HCT116 (cell line): ENCODE measurements at regions not wholly inside any gene's neighbourhood (a gene's known extent, or its start where the extent isn't known, plus 50 kb on each side); places are given as distances from the start of the nearest gene placed in this dataset.

Experiments
- ATAC-seq: fragments of 200-7000 bp; cut with Tn5 transposase; 2 replicates; pipeline ENCODE4 v1.9.1; 2020; ENCODE audit warnings: mild to moderate bottlenecking, moderate library complexity
- BruUV-seq: library from RNA; stranded (reverse); fragments of 400-500 nt; replicated peaks from 2 replicates; lab custom pipeline; 2021; lab: Mats Ljungman, UMichigan
- CTCF ChIA-PET: fragments of 300-600 bp; sonication (Branson Sonifier 250); formaldehyde crosslinking; loops from one replicate; lab custom pipeline; 2021; ENCODE audit warnings: antibody characterized with exemption; lab: Charles Lee
- POLR2A ChIA-PET: fragments of 300-600, 350-600 bp; sonication (Branson Sonifier 250); formaldehyde crosslinking; loops from one replicate; lab custom pipeline; 2021; ENCODE audit warnings: antibody characterized with exemption; lab: Charles Lee
- RAD21 ChIA-PET, 2 experiments: fragments of 300-600 bp; sonication (Branson Sonifier 250); formaldehyde crosslinking; loops; one replicate each; lab custom pipeline; 2023; ENCODE audit warnings: low total read pairs in 2 of 2; ENCODE audit not compliant: uncharacterized antibody in 2 of 2, unreplicated experiment in 2 of 2, low non-redundant PET in 1 of 2; lab: Charles Lee
- DNase-seq: peaks from one replicate; pipeline ENCODE4 v3.0.0-alpha.2; 2010; ENCODE audit warnings: low read depth, low spot score
- H2AFZ ChIP-seq: fragments of 200-600 bp; shearing (Covaris generic), sonication (generic); 2 replicates; pipeline ENCODE4 v1.6.1; 2017; ENCODE audit warnings: low read depth, mixed run types, mixed read lengths, antibody characterized with exemption, low read length; ENCODE audit not compliant: poor library complexity, severe bottlenecking
- H3K27ac ChIP-seq: 2 replicates; pipeline ENCODE4 v1.5.1; 2012; ENCODE audit warnings: low read depth, low read length
- H3K27me3 ChIP-seq: fragments of 200-600 bp; sonication (generic); 2 replicates; pipeline ENCODE4 v1.6.1; 2016; ENCODE audit warnings: mixed run types, low read length, mixed read lengths; ENCODE audit not compliant: insufficient read depth
- H3K36me3 ChIP-seq, 2 experiments: fragments of 200-500 bp in 1 of 2; fragments of 200-600 bp in 1 of 2; sonication (Bioruptor generic) in 1 of 2; sonication (generic) in 1 of 2; 2 replicates each; pipeline versions ENCODE4 v1.5.1 to v1.6.1; 2014 to 2016; ENCODE audit warnings: low read length in 2 of 2, inconsistent platforms in 1 of 2, mixed read lengths in 1 of 2, mixed run types in 1 of 2; ENCODE audit not compliant: insufficient read depth in 2 of 2, control insufficient read depth in 1 of 2
- H3K4me1 ChIP-seq, 2 experiments: fragments of 200-600 bp in 1 of 2; sonication (generic) in 1 of 2; 2 replicates each; pipeline versions ENCODE4 v1.5.1 to v1.6.1; 2012 to 2017; ENCODE audit warnings: low read length in 2 of 2, inconsistent platforms in 1 of 2, mild to moderate bottlenecking in 1 of 2, mixed read lengths in 1 of 2, mixed run types in 1 of 2, moderate library complexity in 1 of 2; ENCODE audit not compliant: insufficient read depth in 2 of 2, control insufficient read depth in 1 of 2
- H3K4me2 ChIP-seq: fragments of 200-600 bp; sonication (generic); 2 replicates; pipeline ENCODE4 v1.6.1; 2017; ENCODE audit warnings: mixed run types, low read length, mixed read lengths
- H3K4me3 ChIP-seq, 2 experiments: fragments of 200-600 bp in 1 of 2; sonication (generic) in 1 of 2; replicated peaks in 1 of 2; 2 replicates each; pipeline ENCODE4 v1.5.1; 2011 to 2016; ENCODE audit warnings: low read length in 2 of 2, control low read depth in 1 of 2, low read depth in 1 of 2, mild to moderate bottlenecking in 1 of 2, mixed read lengths in 1 of 2, mixed run types in 1 of 2
- H3K79me2 ChIP-seq: fragments of 200-600 bp; sonication (generic); 2 replicates; pipeline ENCODE4 v1.6.1; 2017; ENCODE audit warnings: mild to moderate bottlenecking, mixed run types, low read length, moderate library complexity, mixed read lengths; ENCODE audit not compliant: insufficient read depth
- H3K9ac ChIP-seq: fragments of 200-600 bp; sonication (generic); 2 replicates; pipeline ENCODE4 v1.6.1; 2016; ENCODE audit warnings: low read length, mixed read lengths
- H3K9me2 ChIP-seq: fragments of 200-600 bp; sonication (generic), shearing (Covaris generic); 2 replicates; pipeline ENCODE4 v1.6.1; 2017; ENCODE audit warnings: mixed run types, mild to moderate bottlenecking, moderate library complexity; ENCODE audit not compliant: insufficient read depth
- H3K9me3 ChIP-seq, 2 experiments: fragments of 200-500 bp in 1 of 2; fragments of 200-600 bp in 1 of 2; sonication (Bioruptor generic) in 1 of 2; sonication (generic) in 1 of 2; 2 replicates each; pipeline ENCODE4 v1.6.1; 2014 to 2017; ENCODE audit warnings: low read length in 2 of 2, mixed read lengths in 2 of 2, inconsistent platforms in 1 of 2, low read depth in 1 of 2, mild to moderate bottlenecking in 1 of 2, mixed run types in 1 of 2, moderate library complexity in 1 of 2; ENCODE audit not compliant: control insufficient read depth in 1 of 2, insufficient read depth in 1 of 2
- H4K20me1 ChIP-seq: fragments of 200-600 bp; sonication (generic), shearing (Covaris generic); 2 replicates; pipeline ENCODE4 v1.6.1; 2017; ENCODE audit warnings: mixed run types, mild to moderate bottlenecking, moderate library complexity; ENCODE audit not compliant: insufficient read depth
- CEBPB ChIP-seq: IDR thresholded peaks from 2 replicates; pipeline ENCODE4 v1.6.1; 2012; ENCODE audit warnings: low read depth
- CTCF ChIP-seq, 3 experiments: fragments of 200-600 bp in 1 of 3; sonication (generic) in 1 of 3; IDR thresholded peaks in 2 of 3; conservative IDR thresholded peaks in 1 of 3; 2 replicates each; pipeline ENCODE4 v1.5.1; 2012 to 2017; ENCODE audit warnings: low read depth in 2 of 3, low read length in 2 of 3, antibody characterized with exemption in 1 of 3, borderline replicate concordance in 1 of 3, control low read depth in 1 of 3, mild to moderate bottlenecking in 1 of 3, mixed read lengths in 1 of 3, mixed run types in 1 of 3, moderate library complexity in 1 of 3; ENCODE audit not compliant: insufficient read depth in 1 of 3
- EZH2 ChIP-seq: fragments of 200-600 bp; sonication (generic); IDR thresholded peaks from 2 replicates; pipeline ENCODE4 v1.6.1; 2017; ENCODE audit warnings: antibody characterized with exemption, mixed run types
- EZH2phosphoT487 ChIP-seq: fragments of 200-600 bp; IDR thresholded peaks from 2 replicates; pipeline ENCODE4 v1.6.1; 2018; ENCODE audit warnings: antibody characterized with exemption, borderline replicate concordance
- FOSL1 ChIP-seq: IDR thresholded peaks from 2 replicates; pipeline ENCODE4 v1.6.1; 2012; ENCODE audit warnings: low read depth
- MAX ChIP-seq: IDR thresholded peaks from 2 replicates; pipeline ENCODE4 v1.6.1; 2012
- POLR2A ChIP-seq: IDR thresholded peaks from 2 replicates; pipeline ENCODE4 v1.7.0; 2011; ENCODE audit warnings: borderline replicate concordance; ENCODE audit not compliant: insufficient read depth, insufficient read length; ENCODE audit errors: extremely low read depth
- POLR2AphosphoS5 ChIP-seq: IDR thresholded peaks from 2 replicates; pipeline ENCODE4 v1.6.1; 2011; ENCODE audit warnings: mild to moderate bottlenecking, low read depth, low read length, moderate library complexity
- SIN3A ChIP-seq: IDR thresholded peaks from 2 replicates; pipeline ENCODE4 v1.6.1; 2012; ENCODE audit warnings: low read depth
- YY1 ChIP-seq: IDR thresholded peaks from 2 replicates; pipeline ENCODE4 v1.6.1; 2011; ENCODE audit warnings: low read length, low read depth, moderate library complexity, mild to moderate bottlenecking; ENCODE audit not compliant: insufficient replicate concordance; ENCODE audit errors: extremely low read depth
- ZFX ChIP-seq: fragments of 450-650 bp; IDR thresholded peaks from 2 replicates; pipeline ENCODE4 v1.6.1; 2017
- intact Hi-C: fragments of 100-400 bp; cut with micrococcal nuclease; formaldehyde crosslinking; loops from 2 replicates; pipeline ENCODE4 v1.10.0; 2022
- TF ChIP-seq, protein P1 (sequence below): IDR thresholded peaks from 2 replicates; pipeline ENCODE4 v1.6.1; 2011; ENCODE audit warnings: mild to moderate bottlenecking, low read length, moderate library complexity; ENCODE audit not compliant: insufficient replicate concordance; ENCODE audit errors: extremely low read depth
- TF ChIP-seq, protein P2 (sequence below): IDR thresholded peaks from 2 replicates; pipeline ENCODE4 v1.6.1; 2012; ENCODE audit warnings: low read depth
- TF ChIP-seq, protein P3 (sequence below): IDR thresholded peaks from 2 replicates; pipeline ENCODE4 v1.6.1; 2012

- ATAC-seq = no peak
These were observed 625.9 kb upstream of the CADM1 start for GRCh38 chr11:116130122-116130521.

DNA sequence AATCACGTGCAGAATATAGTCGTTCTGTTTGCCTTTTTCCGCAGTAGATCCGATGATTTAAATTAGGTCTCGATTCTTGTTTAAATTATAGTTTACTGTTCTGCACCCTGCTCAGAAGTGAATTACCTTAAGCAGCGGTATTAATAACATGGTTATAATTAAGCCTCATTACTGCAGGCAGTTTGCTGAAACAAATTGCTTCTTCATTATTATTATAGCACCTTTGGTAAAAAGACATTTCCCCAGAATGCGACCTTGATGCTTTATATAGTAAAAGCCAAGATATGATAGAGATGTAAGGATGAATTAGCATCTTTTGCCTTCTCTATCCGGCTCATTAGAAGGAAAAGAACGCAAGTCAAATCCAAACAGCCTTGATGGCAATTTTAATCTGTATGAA, 625.2 kb upstream of the CADM1 start:
- no peaks in the 10 kb centered on the region for H3K27me3 ChIP-seq
- no peak for TF ChIP-seq CEBPB
- no peak for TF ChIP-seq MAX
- TF ChIP-seq FOSL1 = no peak
- no peak for TF ChIP-seq EZH2
- TF ChIP-seq, protein P1, sequence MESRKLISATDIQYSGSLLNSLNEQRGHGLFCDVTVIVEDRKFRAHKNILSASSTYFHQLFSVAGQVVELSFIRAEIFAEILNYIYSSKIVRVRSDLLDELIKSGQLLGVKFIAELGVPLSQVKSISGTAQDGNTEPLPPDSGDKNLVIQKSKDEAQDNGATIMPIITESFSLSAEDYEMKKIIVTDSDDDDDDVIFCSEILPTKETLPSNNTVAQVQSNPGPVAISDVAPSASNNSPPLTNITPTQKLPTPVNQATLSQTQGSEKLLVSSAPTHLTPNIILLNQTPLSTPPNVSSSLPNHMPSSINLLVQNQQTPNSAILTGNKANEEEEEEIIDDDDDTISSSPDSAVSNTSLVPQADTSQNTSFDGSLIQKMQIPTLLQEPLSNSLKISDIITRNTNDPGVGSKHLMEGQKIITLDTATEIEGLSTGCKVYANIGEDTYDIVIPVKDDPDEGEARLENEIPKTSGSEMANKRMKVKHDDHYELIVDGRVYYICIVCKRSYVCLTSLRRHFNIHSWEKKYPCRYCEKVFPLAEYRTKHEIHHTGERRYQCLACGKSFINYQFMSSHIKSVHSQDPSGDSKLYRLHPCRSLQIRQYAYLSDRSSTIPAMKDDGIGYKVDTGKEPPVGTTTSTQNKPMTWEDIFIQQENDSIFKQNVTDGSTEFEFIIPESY = no peak
- TF ChIP-seq, protein P2, sequence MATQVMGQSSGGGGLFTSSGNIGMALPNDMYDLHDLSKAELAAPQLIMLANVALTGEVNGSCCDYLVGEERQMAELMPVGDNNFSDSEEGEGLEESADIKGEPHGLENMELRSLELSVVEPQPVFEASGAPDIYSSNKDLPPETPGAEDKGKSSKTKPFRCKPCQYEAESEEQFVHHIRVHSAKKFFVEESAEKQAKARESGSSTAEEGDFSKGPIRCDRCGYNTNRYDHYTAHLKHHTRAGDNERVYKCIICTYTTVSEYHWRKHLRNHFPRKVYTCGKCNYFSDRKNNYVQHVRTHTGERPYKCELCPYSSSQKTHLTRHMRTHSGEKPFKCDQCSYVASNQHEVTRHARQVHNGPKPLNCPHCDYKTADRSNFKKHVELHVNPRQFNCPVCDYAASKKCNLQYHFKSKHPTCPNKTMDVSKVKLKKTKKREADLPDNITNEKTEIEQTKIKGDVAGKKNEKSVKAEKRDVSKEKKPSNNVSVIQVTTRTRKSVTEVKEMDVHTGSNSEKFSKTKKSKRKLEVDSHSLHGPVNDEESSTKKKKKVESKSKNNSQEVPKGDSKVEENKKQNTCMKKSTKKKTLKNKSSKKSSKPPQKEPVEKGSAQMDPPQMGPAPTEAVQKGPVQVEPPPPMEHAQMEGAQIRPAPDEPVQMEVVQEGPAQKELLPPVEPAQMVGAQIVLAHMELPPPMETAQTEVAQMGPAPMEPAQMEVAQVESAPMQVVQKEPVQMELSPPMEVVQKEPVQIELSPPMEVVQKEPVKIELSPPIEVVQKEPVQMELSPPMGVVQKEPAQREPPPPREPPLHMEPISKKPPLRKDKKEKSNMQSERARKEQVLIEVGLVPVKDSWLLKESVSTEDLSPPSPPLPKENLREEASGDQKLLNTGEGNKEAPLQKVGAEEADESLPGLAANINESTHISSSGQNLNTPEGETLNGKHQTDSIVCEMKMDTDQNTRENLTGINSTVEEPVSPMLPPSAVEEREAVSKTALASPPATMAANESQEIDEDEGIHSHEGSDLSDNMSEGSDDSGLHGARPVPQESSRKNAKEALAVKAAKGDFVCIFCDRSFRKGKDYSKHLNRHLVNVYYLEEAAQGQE = no peak
- no peak for TF ChIP-seq POLR2AphosphoS5
- no peak for TF ChIP-seq CTCF (IDR thresholded peaks at IDR 0.05 in 2 of 3, conservative IDR thresholded peaks at IDR 0.05 in 1 of 3; ENCODE audit: borderline replicate concordance in 1 of 3, insufficient read depth in 1 of 3, low read depth in 2 of 3, low read length in 2 of 3)
- no peak for TF ChIP-seq ZFX
- TF ChIP-seq EZH2phosphoT487 = no peak

More at GRCh38 chr11:116130122-116130521, 625.9 kb upstream of the CADM1 start:
- Histone ChIP-seq H2AFZ (no peak overlapping the region), H3K36me3 (no peaks in the 10 kb centered on the region), H3K4me1 (no peaks in the 10 kb centered on the region), H3K27ac (no peak overlapping the region), H4K20me1 (no peaks in the 10 kb centered on the region), H3K9me3 (no peaks in the 10 kb centered on the region), H3K4me3 (no peak overlapping the region), H3K9ac (no peak overlapping the region), H3K79me2 (no peaks in the 10 kb centered on the region), H3K27me3 (no peaks in the 10 kb centered on the region), H3K4me2 (no peak overlapping the region), H3K9me2 (no peaks in the 10 kb centered on the region)
- DNase-seq = no peak
- intact Hi-C loops = no loop called here
- POLR2A ChIA-PET = no interaction called here
- BruUV-seq = no TSS peak
- CTCF ChIA-PET = no interaction called here
- TF ChIP-seq FOSL1 (no peak), POLR2A (no peak), YY1 (no peak), SIN3A (no peak)
- TF ChIP-seq, protein P3, sequence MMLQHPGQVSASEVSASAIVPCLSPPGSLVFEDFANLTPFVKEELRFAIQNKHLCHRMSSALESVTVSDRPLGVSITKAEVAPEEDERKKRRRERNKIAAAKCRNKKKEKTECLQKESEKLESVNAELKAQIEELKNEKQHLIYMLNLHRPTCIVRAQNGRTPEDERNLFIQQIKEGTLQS = no peak
- RAD21 ChIA-PET = no interaction called here

More for the DNA sequence above, 625.2 kb upstream of the CADM1 start:
- Histone ChIP-seq H3K4me2 (no peak overlapping the region), H3K9ac (no peak overlapping the region), H3K36me3 (no peaks in the 10 kb centered on the region), H3K4me1 (no peaks in the 10 kb centered on the region), H3K79me2 (no peaks in the 10 kb centered on the region), H3K9me3 (no peaks in the 10 kb centered on the region), H3K27ac (no peak overlapping the region), H3K9me2 (no peaks in the 10 kb centered on the region), H2AFZ (no peak overlapping the region), H3K4me3 (no peak overlapping the region), H4K20me1 (no peaks in the 10 kb centered on the region)
- BruUV-seq = no TSS peak
- ChIA-PET CTCF (no interaction called here), POLR2A (no interaction called here), RAD21 (no interaction called here)
- ATAC-seq = no peak
- DNase-seq = no peak
- intact Hi-C loops = no loop called here
